Fibroblast of lung (primary cell): ENCODE measurements at regions not wholly inside any gene's neighbourhood (a gene's known extent, or its start where the extent isn't known, plus 50 kb on each side); places are given as distances from the start of the nearest gene placed in this dataset.

ENCODE experiments used
- CTCF ChIP-seq, 2 donors: IDR thresholded peaks in 1 of 2; conservative IDR thresholded peaks in 1 of 2; 1 replicate in 1 of 2; 2 replicates in 1 of 2; pipeline ENCODE4 v1.5.1; 2011 to 2012; ENCODE audit warnings: low read length in 2 of 2, control low read depth in 1 of 2, inconsistent platforms in 1 of 2, low read depth in 1 of 2, mild to moderate bottlenecking in 1 of 2
- EZH2 ChIP-seq: IDR thresholded peaks from 2 replicates; pipeline ENCODE4 v1.5.1; 2012; ENCODE audit warnings: low read length, control low read depth, mild to moderate bottlenecking; ENCODE audit errors: missing control alignments

GRCh38 chr6:101102702-101103101 is 221.6 kb upstream of the ASCC3 start:
- TF ChIP-seq CTCF (conservative IDR thresholded peaks at IDR 0.05 in 1 of 2, IDR thresholded peaks at IDR 0.05 in 1 of 2; ENCODE audit: low read depth in 1 of 2, low read length in 2 of 2) (no peak), EZH2 (no peak)
